CD4-positive, alpha-beta T cell treated with Interleukin-17A for 1 hour (primary cell): ENCODE measurements at regions not wholly inside any gene's neighbourhood (a gene's known extent, or its start where the extent isn't known, plus 50 kb on each side); places are given as distances from the start of the nearest gene placed in this dataset.

ENCODE experiments used
- DNase-seq: peaks from one replicate; pipeline ENCODE4 v3.0.0-alpha.2; 2020

- no peak for DNase-seq
Observed at GRCh38 chr16:62926121-62926801, 890.0 kb upstream of the CDH8 start.

DNA sequence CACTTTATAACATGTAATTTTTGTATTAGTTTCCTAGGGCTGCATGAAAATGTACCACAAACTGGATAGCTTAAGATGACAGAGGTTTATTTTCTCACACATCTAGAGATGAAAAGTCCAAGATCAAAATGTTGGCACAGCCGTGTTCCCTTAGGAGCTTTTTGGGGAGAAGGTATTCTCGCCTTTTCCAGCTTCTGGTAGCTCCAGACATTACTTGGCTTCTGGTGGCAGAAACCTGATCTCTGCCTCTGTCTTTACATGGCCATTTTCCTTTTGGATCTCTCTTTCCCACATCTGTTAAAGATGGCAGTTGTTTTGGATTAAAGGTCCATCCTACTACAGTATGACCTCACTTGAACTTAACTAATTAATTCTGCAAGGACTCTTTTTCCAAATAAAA, 885.7 kb upstream of the CDH8 start:
- no peak for DNase-seq

GRCh38 chr16:62913924-62914323, 877.7 kb upstream of the CDH8 start:
- DNase-seq, result no peak

DNA sequence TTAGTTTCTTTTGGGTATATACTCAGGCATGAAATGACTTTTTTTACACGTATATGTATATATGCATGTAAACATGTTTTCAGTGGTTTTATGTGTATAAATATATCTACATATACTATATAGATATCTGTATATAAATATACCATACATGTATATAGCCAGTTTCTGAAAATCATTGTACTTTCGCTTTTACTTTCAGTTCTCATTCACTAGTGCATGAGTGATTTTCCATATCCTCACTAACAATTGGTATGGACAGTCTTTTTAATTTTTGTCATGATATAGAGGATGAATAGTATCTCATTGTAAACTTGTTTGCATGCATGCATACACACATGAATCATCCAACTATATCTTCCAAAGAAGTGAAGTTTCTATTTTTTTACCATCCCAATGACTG, 877.1 kb upstream of the CDH8 start:
- DNase-seq, result no peak

DNA sequence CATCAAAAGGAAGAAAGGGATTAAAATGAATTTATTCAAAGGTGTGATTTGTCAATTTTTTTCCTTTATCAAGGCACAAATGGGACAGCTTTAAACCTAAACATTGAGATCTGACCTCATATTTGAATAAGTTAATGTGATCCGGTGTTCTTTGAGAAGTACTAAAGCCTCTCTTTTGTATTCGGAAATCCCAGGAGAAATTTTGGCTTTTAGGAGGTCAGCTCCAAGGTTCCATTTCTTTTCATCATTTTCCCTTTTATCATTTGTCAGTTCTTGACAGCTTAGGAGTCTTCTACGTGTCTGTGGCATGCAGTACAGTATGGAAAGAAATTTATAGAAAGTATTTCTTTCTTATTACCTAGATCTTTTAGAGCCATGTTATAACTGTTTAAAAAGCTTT, 873.4 kb upstream of the CDH8 start:
- no peak for DNase-seq

DNA sequence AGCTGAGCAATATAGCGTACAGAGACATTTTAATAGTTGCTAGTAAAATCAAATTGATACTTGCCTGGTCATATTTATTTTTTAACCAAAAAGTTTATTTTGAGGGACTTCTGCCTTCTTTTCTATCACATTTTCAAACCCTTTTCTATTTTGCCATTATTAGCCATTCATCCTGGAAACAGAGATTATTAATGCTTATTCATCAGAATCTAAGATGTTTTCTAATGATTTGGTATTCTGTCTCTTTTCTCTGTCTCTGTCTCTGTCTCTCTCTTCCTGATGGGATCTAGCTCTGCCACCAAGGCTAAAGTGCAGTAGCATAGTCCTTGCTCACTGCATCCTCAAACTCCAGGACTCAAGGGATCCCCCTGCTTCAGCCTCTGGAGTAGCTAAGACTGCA, 871.3 kb upstream of the CDH8 start:
- no peak for DNase-seq

DNA sequence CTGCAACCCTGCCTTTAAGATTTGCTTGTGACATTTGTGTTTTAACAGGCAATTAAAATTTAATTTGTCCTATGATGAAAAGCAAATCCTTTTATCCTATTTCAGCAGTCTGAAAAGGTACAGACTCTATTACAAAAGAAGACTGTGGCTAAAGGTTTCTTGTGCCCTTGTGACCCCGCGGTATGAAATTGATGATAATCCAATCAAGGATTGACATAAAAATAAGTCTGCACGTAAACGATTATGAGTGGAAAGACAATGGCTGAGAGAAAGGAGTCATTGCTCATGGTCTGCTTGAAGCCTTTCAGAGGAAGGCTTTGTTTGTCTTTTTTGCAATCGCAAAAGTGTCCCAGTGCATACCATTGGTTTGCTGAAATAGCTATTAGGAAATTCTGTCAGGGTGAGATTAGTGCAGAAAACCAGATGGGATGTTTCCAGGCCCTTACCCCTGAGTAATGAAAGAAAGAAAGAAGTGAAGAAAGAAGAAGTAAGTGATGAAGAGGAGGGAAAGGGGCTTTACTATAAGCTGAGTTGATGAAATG, 867.8 kb upstream of the CDH8 start:
- DNase-seq, result no peak

DNA sequence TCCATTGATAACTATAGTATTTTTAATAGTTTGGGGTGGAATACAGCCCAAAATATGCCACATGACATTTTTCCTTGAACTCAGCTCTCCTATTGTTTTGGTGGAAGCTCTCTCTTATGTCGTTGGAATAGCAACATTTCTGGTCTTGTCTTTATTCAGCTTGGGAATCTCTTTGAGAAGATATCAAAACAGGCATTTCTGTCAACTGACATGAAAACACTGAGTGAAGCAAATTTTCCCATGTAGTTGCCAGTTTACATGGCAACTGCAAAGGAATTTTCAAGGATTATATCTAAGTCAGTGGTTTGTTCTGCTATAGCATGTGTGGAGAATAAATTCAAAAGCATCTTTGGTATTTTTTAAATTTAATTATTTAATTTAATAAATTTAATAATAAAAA, 863.5 kb upstream of the CDH8 start:
- DNase-seq, result no peak

DNA sequence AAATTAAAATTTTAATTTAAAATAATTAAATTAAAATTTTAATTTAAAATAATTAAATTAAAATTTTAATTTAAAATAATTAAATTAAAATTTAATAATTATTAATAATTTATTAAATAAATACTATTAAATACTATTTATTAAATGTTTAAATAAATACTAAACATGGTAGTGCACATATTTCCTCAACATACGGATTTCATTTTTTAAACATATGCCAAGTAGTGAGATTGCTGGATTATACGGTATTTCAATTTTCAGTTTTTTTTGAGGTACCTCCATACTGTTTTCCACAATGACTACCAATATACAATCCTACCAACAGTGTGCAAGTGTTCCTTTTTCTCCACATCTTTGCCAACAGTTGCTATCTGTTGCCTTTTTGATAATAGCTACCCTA, 852.9 kb upstream of the CDH8 start:
- no peak for DNase-seq

DNA sequence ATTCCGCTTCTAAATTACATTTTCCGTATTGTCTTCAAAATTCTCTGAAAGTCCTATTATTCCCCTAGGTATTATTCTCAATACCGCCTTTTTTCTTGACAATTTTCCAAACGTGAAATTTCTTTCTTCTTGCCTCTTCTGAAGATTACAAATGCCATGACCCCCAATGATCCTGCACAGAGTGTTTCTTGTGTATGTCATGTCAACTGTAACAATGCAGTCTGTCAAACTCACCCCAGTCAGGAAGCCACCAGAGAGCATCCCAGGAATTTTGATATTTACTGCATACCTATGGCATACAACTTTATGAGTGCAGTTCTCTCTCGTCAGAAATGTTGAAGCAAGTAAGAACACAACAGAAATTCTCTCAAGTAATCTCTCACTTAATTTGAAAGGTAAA, 847.3 kb upstream of the CDH8 start:
- no peak for DNase-seq

- DNase-seq, result no peak
Observed at GRCh38 chr16:62882552-62883221, 846.4 kb upstream of the CDH8 start.

DNA sequence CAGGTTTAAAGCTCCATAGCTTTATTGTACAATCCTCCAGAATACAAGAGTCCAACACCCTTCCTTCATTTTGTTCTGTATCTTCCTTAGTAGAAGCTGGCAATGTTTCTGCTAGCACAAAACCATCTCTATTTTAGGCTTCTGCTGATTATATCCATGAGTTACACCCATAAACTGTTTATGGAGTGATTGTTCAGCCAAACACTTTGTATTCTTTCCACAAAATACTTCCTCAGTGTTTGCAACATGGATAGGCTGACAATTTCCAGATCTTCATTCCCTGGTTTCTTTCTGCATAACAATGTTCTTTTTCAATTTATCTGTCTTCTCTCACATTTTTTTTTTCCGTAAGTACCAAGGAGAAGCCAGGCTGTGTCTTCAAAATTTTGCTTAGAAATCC, 839.9 kb upstream of the CDH8 start:
- DNase-seq, result no peak

- no peak for DNase-seq
Observed at GRCh38 chr16:62872339-62872738, 836.1 kb upstream of the CDH8 start.

- no peak for DNase-seq
Observed at GRCh38 chr16:62870554-62870953, 834.3 kb upstream of the CDH8 start.

DNA sequence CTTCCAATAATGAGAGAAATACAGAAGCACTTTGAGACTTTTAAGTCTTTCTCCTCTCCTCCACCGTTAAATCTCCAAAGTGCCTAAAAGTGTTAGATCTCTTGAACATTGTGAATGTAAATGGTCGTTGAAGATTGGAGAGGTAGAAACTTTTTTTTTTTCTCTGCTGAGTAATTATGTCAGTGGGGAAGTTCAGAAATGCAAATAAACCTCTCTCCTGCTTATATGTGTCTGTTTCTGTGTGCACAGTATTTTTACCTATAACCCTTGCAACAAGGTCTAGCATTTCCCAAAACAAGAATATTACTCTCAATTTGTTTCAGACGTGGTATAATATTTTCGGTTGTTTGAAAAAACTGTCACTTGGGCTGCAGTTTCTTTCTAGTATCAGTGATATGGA, 833.6 kb upstream of the CDH8 start:
- no peak for DNase-seq

- DNase-seq, result no peak
Observed at GRCh38 chr16:62863139-62863538, 826.9 kb upstream of the CDH8 start.

- DNase-seq, result no peak
Observed at GRCh38 chr16:62853887-62854286, 817.6 kb upstream of the CDH8 start.

- no peak for DNase-seq
Observed at GRCh38 chr16:62846399-62847057, 810.3 kb upstream of the CDH8 start.

GRCh38 chr16:62832214-62832613, 796.0 kb upstream of the CDH8 start:
- DNase-seq, result no peak

DNA sequence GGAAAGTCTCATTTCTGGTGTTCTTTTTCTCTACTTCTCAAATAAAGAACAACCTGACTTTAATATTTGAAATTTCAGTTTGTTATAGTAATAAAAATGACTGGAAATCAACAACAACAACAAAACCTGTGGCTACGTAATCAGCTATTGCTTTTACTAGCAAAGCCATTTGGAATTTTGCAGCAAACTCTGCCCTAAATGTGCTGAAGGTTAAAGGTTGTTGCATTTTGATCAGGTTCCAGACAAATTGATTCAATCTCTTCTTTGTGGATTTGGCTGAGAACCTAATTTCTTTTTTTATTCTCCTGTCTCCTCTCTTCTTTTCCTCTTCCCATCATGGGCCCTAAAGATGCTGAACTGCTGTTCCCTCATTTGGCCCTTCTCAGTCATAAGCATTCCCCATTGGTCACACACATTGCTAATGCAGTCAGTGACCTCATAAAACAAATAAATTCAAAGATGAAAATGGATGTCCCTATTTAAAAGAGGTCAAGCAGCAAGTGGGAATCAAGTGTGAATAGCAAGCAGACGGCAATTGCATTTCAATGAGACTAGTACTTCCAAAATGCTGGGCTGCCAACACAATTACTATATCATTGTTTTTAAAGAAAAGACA, 795.1 kb upstream of the CDH8 start:
- DNase-seq, result no peak

GRCh38 chr16:62829607-62830006, 793.4 kb upstream of the CDH8 start:
- DNase-seq, result no peak

- no peak for DNase-seq
Observed at GRCh38 chr16:62829084-62829483, 792.8 kb upstream of the CDH8 start.

DNA sequence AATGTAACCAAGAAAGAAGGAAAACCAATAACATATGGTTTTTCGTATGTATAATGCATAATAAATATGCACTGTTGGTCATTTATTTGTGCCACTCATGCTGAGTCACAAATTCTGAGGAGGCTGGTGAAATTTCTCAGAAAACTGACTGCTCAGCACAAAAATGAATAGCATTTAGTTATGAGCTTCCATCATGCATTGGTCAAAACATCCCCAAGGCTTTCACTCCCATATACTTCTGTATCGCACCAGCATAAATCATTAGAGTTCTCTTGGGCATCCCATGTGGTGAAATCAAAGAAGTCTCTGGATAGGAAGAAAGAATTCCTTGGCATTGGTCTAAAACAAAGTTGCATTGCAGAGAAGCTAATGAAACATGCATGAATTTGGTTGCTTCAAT, 785.6 kb upstream of the CDH8 start:
- DNase-seq, result no peak
